Breast epithelium (tissue), 3 donors: ENCODE measurements at regions not wholly inside any gene's neighbourhood (a gene's known extent, or its start where the extent isn't known, plus 50 kb on each side); places are given as distances from the start of the nearest gene placed in this dataset.

Experiments
- POLR2A ChIP-seq: fragments of 450-650 bp; IDR thresholded peaks from one replicate; pipeline ENCODE4 v1.6.1; 2016; ENCODE audit warnings: antibody characterized with exemption, mild to moderate bottlenecking, moderate library complexity
- POLR2AphosphoS5 ChIP-seq, 3 donors: sonication (generic); formaldehyde crosslinking; IDR thresholded peaks; one replicate each; pipeline ENCODE4 v1.6.1; 2017; ENCODE audit warnings: antibody characterized with exemption in 3 of 3
- TF ChIP-seq, protein P1 (sequence below), 3 donors: fragments of 450-650 bp; IDR thresholded peaks; one replicate each; pipeline ENCODE4 v1.5.1; 2016 to 2017; ENCODE audit warnings: antibody characterized with exemption in 3 of 3, mild to moderate bottlenecking in 3 of 3, moderate library complexity in 3 of 3

DNA sequence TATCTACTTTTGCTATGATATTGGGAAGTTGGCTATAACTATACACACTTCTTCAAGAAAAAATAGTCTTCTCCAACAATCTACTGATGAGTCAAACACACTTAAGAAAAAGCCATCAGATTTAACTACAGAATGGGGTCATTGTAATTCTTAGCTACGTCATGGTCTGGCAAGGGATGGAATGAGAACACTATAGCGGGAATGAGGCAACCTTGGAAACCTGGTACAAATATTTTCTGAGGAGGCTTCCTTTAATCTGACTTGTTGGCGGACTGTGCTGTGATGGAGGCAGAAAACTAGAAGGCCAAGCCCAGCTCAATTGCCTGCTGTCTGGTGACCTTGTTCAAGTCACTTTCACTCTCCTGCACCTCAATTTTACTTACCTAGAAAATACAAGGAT lies 586.8 kb upstream of the JAG1 start:
- TF ChIP-seq, protein P1, sequence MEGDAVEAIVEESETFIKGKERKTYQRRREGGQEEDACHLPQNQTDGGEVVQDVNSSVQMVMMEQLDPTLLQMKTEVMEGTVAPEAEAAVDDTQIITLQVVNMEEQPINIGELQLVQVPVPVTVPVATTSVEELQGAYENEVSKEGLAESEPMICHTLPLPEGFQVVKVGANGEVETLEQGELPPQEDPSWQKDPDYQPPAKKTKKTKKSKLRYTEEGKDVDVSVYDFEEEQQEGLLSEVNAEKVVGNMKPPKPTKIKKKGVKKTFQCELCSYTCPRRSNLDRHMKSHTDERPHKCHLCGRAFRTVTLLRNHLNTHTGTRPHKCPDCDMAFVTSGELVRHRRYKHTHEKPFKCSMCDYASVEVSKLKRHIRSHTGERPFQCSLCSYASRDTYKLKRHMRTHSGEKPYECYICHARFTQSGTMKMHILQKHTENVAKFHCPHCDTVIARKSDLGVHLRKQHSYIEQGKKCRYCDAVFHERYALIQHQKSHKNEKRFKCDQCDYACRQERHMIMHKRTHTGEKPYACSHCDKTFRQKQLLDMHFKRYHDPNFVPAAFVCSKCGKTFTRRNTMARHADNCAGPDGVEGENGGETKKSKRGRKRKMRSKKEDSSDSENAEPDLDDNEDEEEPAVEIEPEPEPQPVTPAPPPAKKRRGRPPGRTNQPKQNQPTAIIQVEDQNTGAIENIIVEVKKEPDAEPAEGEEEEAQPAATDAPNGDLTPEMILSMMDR (IDR thresholded peaks at IDR 0.05), result no peak
- TF ChIP-seq POLR2A (no peak), POLR2AphosphoS5 (IDR thresholded peaks at IDR 0.05) (no peak)
